Adrenal gland (tissue), 9 donors: ENCODE measurements at regions not wholly inside any gene's neighbourhood (a gene's known extent, or its start where the extent isn't known, plus 50 kb on each side); places are given as distances from the start of the nearest gene placed in this dataset.
"Not testable (repeated sequence)": the region's sequence is repeated elsewhere in the genome, so short reads cannot be mapped to it uniquely, and the experiment has no call there.

Source experiments
- DNase-seq, 7 donors: peaks; one replicate each; pipeline ENCODE4 v3.0.0-alpha.2; 2019 to 2020
- H3K27ac ChIP-seq, 5 donors: fragments of 200-600 bp; sonication (generic) in 4 of 5; 1 replicate in 3 of 5; 2 replicates in 2 of 5; pipeline versions ENCODE4 v1.5.1 to v1.8.0; 2016 to 2020; ENCODE audit warnings: mild to moderate bottlenecking in 1 of 5
- H3K27me3 ChIP-seq: fragments of 200-600 bp; 2 replicates; pipeline ENCODE4 v1.8.0; 2021
- H3K36me3 ChIP-seq, 2 donors: fragments of 200-600 bp; replicated peaks in 1 of 2; 1 replicate in 1 of 2; 2 replicates in 1 of 2; pipeline versions ENCODE4 v1.5.1 to v1.8.0; 2018 to 2022
- H3K4me1 ChIP-seq, 2 donors: fragments of 200-600 bp; replicated peaks in 1 of 2; 1 replicate in 1 of 2; 2 replicates in 1 of 2; pipeline versions ENCODE4 v1.5.1 to v1.8.0; 2018 to 2021
- H3K4me3 ChIP-seq, 4 donors: fragments of 200-600 bp; sonication (generic) in 3 of 4; one replicate each; pipeline ENCODE4 v1.5.1; 2016 to 2018
- H3K9me3 ChIP-seq, 3 donors: fragments of 200-600 bp; sonication (generic) in 1 of 3; replicated peaks in 1 of 3; 1 replicate in 2 of 3; 2 replicates in 1 of 3; pipeline versions ENCODE4 v1.5.1 to v1.8.0; 2016 to 2021
- CTCF ChIP-seq, 6 experiments: fragments of 450-650 bp in 4 of 6; fragments of 200-600 bp in 2 of 6; sonication (generic) in 1 of 6; IDR thresholded peaks; 1 replicate in 5 of 6; 2 replicates in 1 of 6; pipeline versions ENCODE4 v1.5.1 to v1.8.0; 2016 to 2021; ENCODE audit warnings: antibody characterized with exemption in 6 of 6, mild to moderate bottlenecking in 2 of 6, moderate library complexity in 1 of 6
- POLR2A ChIP-seq, 2 donors: fragments of 450-650 bp; IDR thresholded peaks; one replicate each; pipeline ENCODE4 v1.6.1; 2017; ENCODE audit warnings: antibody characterized with exemption in 2 of 2, mild to moderate bottlenecking in 2 of 2, moderate library complexity in 1 of 2
- WGBS, 4 donors: extraction: QIAGEN DNeasy Blood & Tissue Kit in 2 of 4; methylation state at CpG; one replicate each; pipeline versions ENCODE4 v1.1.5 to v1.1.7; 2013 to 2017; 5-methylcytosine and 5-hydroxymethylcytosine counted together
- intact Hi-C, 2 donors: fragments of 100-400 bp; cut with DNase I; formaldehyde crosslinking; loops; one replicate each; pipeline versions ENCODE4 v1.14.1 to v1.15.0; 2022 to 2023
- donor health status: healthy with polysubstance abuse.
- donor health status: Bipolar disorder and iron deficiency.
- donor health status: DM: yes; HTN: yes; CAD: no.
- donor health status: DM: no; HTN: no; CAD: no.
- donor health status: DM: no; HTN: no; CAD: no.

- TF ChIP-seq CTCF (IDR thresholded peaks at IDR 0.05) (no peak), POLR2A (IDR thresholded peaks at IDR 0.05) (no peak)
- no peak overlapping the region for H3K4me3 ChIP-seq
- no peaks in the 10 kb centered on the region for H3K27me3 ChIP-seq
- no peaks in the 10 kb centered on the region for H3K36me3 ChIP-seq
- H3K4me1 ChIP-seq = no peaks in the 10 kb centered on the region
- intact Hi-C loops = no loop called here
- H3K27ac ChIP-seq = no peak overlapping the region
- WGBS, 4 donors = 43 to 66% (median 61%) methylated on average over 3 of the region's 3 CpGs
- H3K9me3 ChIP-seq = no peaks in the 10 kb centered on the region
- no peak for DNase-seq
Measured at GRCh38 chr12:33832900-33833299, 189.4 kb upstream of the ALG10 start.

- Histone ChIP-seq H3K27me3 (no peaks in the 10 kb centered on the region), H3K4me3 (no peak overlapping the region), H3K36me3 (no peaks in the 10 kb centered on the region), H3K4me1 (no peaks in the 10 kb centered on the region), H3K27ac (no peak overlapping the region), H3K9me3 (no peaks in the 10 kb centered on the region)
- no peak for DNase-seq
- WGBS, 4 donors = 67 to 83% (median 73%) methylated on average over 1 of the region's 1 CpG
- TF ChIP-seq POLR2A (IDR thresholded peaks at IDR 0.05) = no peak
- TF ChIP-seq CTCF (IDR thresholded peaks at IDR 0.05) = no peak
- intact Hi-C loops = no loop called here
Measured at GRCh38 chr12:33834672-33835071, 187.6 kb upstream of the ALG10 start.

GRCh38 chr12:33876618-33877017 lies 145.7 kb upstream of the ALG10 start:
- H3K4me1 ChIP-seq = no peaks in the 10 kb centered on the region
- DNase-seq = no peak
- H3K27me3 ChIP-seq = no peaks in the 10 kb centered on the region
- H3K4me3 ChIP-seq = no peak overlapping the region
- H3K36me3 ChIP-seq = no peaks in the 10 kb centered on the region
- H3K27ac ChIP-seq = no peak overlapping the region
- 39 to 92% (median 80%) methylated on average over 1 of the region's 1 CpG for WGBS, 4 donors
- TF ChIP-seq POLR2A (IDR thresholded peaks at IDR 0.05) (no peak), CTCF (IDR thresholded peaks at IDR 0.05) (peak in 1 of 6 experiments; percentile 9)
- H3K9me3 ChIP-seq = no peaks in the 10 kb centered on the region
- intact Hi-C loops = no loop called here

- DNase-seq = no peak
- intact Hi-C loops = no loop called here
- no peaks in the 10 kb centered on the region for H3K4me1 ChIP-seq
- no peak for TF ChIP-seq POLR2A (IDR thresholded peaks at IDR 0.05)
- no peak for TF ChIP-seq CTCF (IDR thresholded peaks at IDR 0.05)
- H3K4me3 ChIP-seq = no peak overlapping the region
- no peaks in the 10 kb centered on the region for H3K27me3 ChIP-seq
- no peaks in the 10 kb centered on the region for H3K9me3 ChIP-seq
- no peak overlapping the region for H3K27ac ChIP-seq
- WGBS, 4 donors = 46 to 64% (median 51%) methylated on average over 3 of the region's 3 CpGs
- no peaks in the 10 kb centered on the region for H3K36me3 ChIP-seq
Measured at GRCh38 chr12:33892425-33892824, 129.9 kb upstream of the ALG10 start.

- H3K4me1 ChIP-seq, H3K27me3 ChIP-seq, H3K27ac ChIP-seq, H3K9me3 ChIP-seq, DNase-seq, intact Hi-C loops, H3K4me3 ChIP-seq, H3K36me3 ChIP-seq: not testable (repeated sequence)
- 77 to 91% (median 80%) methylated on average over 3 to 5 of the region's 5 CpGs for WGBS, 4 donors
Measured at GRCh38 chr12:33920460-33920859, 101.8 kb upstream of the ALG10 start.
